Stimulated activated effector memory CD8-positive, alpha-beta T cell treated with anti-CD3 and anti-CD28 coated beads, Interleukin-12 subunit alpha, Interleukin-12 subunit beta, amount 100 ng/mL, for 72 hours (primary cell): ENCODE measurements at regions not wholly inside any gene's neighbourhood (a gene's known extent, or its start where the extent isn't known, plus 50 kb on each side); places are given as distances from the start of the nearest gene placed in this dataset.

Experiments used
- ATAC-seq: fragments of 150-1000 bp; cut with Tn5 transposase; 2 replicates; pipeline ENCODE4 v1.10.0; 2021
- DNase-seq, 2 donors: peaks; one replicate each; pipeline ENCODE4 v3.0.0; 2021 to 2022; ENCODE audit warnings: low spot score in 2 of 2
- H3K27ac Mint-ChIP-seq: one replicate; pipeline ENCODE4 v1.8.0; 2022; ENCODE audit warnings: mild to moderate bottlenecking, mixed read lengths
- H3K36me3 Mint-ChIP-seq: one replicate; pipeline ENCODE4 v1.8.0; 2022; ENCODE audit warnings: mild to moderate bottlenecking, mixed read lengths
- H3K4me1 Mint-ChIP-seq: one replicate; pipeline ENCODE4 v1.8.0; 2022; ENCODE audit warnings: mixed read lengths
- H3K4me3 Mint-ChIP-seq: one replicate; pipeline ENCODE4 v1.8.0; 2022; ENCODE audit warnings: mild to moderate bottlenecking, mixed read lengths
- H3K9me3 Mint-ChIP-seq: one replicate; pipeline ENCODE4 v1.8.0; 2022; ENCODE audit warnings: mixed read lengths

GRCh38 chr6:92329208-92329847 lies 1090.0 kb downstream of the EPHA7 start:
- no peak for ATAC-seq
- Mint-ChIP-seq H3K36me3 (no peaks in the 10 kb centered on the region), H3K9me3 (peaks cover 10% of the 10 kb centered on the region), H3K4me1 (no peaks in the 10 kb centered on the region), H3K4me3 (no peak overlapping the region), H3K27ac (no peak overlapping the region)
- no peak for DNase-seq

GRCh38 chr6:92315312-92315711 lies 1104.0 kb downstream of the EPHA7 start:
- DNase-seq (no peak), ATAC-seq (no peak)
- H3K9me3 Mint-ChIP-seq = peaks cover 16% of the 10 kb centered on the region
- H3K36me3 Mint-ChIP-seq = no peaks in the 10 kb centered on the region
- no peaks in the 10 kb centered on the region for H3K4me1 Mint-ChIP-seq
- no peak overlapping the region for H3K27ac Mint-ChIP-seq
- no peak overlapping the region for H3K4me3 Mint-ChIP-seq

- ATAC-seq = no peak
- Mint-ChIP-seq H3K9me3 (peaks cover 4% of the 10 kb centered on the region), H3K4me3 (no peak overlapping the region), H3K36me3 (no peaks in the 10 kb centered on the region), H3K27ac (no peak overlapping the region), H3K4me1 (no peaks in the 10 kb centered on the region)
- no peak for DNase-seq
Observed at GRCh38 chr6:92297101-92297500, 1122.3 kb downstream of the EPHA7 start.

DNA sequence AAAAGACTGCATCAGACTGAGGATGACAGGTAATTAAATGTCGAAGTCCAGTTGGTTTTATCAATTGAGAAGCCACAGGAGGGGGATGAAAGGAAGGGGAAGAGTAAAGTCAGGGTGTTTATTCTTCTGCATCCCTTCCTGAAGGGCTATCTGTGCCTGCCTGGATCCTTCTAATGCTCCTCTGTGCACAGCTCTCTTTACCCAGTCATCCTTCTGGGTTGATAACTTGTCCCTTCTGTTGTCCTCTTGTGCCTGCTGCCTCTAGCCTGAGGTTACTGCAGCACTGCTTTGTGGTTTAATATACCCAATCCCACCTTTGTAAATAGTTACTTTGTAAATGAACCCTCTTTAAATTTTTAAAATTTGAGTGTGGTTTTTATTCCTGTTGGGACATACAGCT lies 1127.3 kb downstream of the EPHA7 start:
- Mint-ChIP-seq H3K9me3 (peaks cover 10% of the 10 kb centered on the region), H3K4me1 (no peaks in the 10 kb centered on the region), H3K27ac (no peak overlapping the region), H3K36me3 (no peaks in the 10 kb centered on the region), H3K4me3 (no peak overlapping the region)
- no peak for ATAC-seq
- DNase-seq = no peak

- Mint-ChIP-seq H3K27ac (no peak overlapping the region), H3K4me3 (no peak overlapping the region), H3K9me3 (peaks cover 14% of the 10 kb centered on the region), H3K36me3 (no peaks in the 10 kb centered on the region), H3K4me1 (no peaks in the 10 kb centered on the region)
- ATAC-seq (no peak), DNase-seq (no peak)
Observed at GRCh38 chr6:92289831-92290230, 1129.5 kb downstream of the EPHA7 start.

GRCh38 chr6:92281571-92282076 lies 1137.7 kb downstream of the EPHA7 start:
- ATAC-seq (no peak), DNase-seq (no peak)
- Mint-ChIP-seq H3K9me3 (peaks cover 4% of the 10 kb centered on the region), H3K27ac (no peak overlapping the region), H3K36me3 (no peaks in the 10 kb centered on the region), H3K4me1 (no peaks in the 10 kb centered on the region), H3K4me3 (no peak overlapping the region)

DNA sequence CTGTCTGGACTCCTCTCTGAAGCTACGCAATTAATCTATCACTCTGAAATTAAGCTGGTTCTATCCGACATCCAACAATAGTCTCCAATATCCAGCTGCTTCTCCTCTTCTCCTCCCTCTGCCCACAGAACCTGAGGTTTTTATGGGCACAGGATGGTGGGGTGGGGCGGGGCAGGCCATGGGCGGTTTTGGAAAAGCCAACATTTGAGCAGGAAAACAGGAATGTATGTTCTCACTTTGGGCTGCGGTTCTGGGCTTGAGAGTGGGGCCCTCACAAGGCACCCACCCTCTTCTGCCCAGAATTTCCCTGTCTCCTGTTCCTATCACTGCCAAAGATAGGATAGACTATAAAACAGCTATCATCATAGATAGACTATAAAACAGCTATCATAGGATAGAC lies 1144.2 kb downstream of the EPHA7 start:
- no peak overlapping the region for H3K27ac Mint-ChIP-seq
- no peaks in the 10 kb centered on the region for H3K36me3 Mint-ChIP-seq
- no peak for DNase-seq
- H3K4me3 Mint-ChIP-seq = no peak overlapping the region
- no peak for ATAC-seq
- peaks cover 23% of the 10 kb centered on the region for H3K9me3 Mint-ChIP-seq
- H3K4me1 Mint-ChIP-seq = no peaks in the 10 kb centered on the region

- H3K27ac Mint-ChIP-seq = no peak overlapping the region
- DNase-seq (no peak), ATAC-seq (no peak)
- H3K36me3 Mint-ChIP-seq = no peaks in the 10 kb centered on the region
- no peaks in the 10 kb centered on the region for H3K4me1 Mint-ChIP-seq
- H3K4me3 Mint-ChIP-seq = no peak overlapping the region
- peaks cover 23% of the 10 kb centered on the region for H3K9me3 Mint-ChIP-seq
Observed at GRCh38 chr6:92274588-92274987, 1144.8 kb downstream of the EPHA7 start.

- no peak overlapping the region for H3K4me3 Mint-ChIP-seq
- ATAC-seq = no peak
Observed at GRCh38 chr6:92273694-92274093, 1145.7 kb downstream of the EPHA7 start.

DNA sequence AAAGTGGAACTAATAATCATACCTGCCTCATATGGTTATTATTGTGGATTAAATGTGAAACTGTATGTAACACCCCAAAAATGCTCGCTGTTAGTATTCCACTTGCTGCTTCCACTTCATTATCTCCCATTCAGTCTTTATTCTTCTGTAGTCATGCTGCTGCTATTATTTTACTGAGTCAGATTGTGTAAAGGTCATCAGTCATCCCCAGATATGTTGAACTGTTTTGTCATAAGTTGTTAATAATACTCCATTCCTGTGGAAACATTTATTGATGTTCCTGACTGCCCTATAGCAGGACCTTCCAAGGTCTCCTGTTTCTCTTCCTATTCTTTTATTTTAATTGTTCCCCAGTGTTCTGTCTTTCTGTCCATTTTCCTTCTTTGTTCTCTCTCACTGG lies 1148.3 kb downstream of the EPHA7 start:
- ATAC-seq = no peak
- Mint-ChIP-seq H3K4me3 (no peak overlapping the region), H3K4me1 (no peaks in the 10 kb centered on the region), H3K27ac (no peak overlapping the region), H3K9me3 (peaks cover 25% of the 10 kb centered on the region), H3K36me3 (no peaks in the 10 kb centered on the region)
- no peak for DNase-seq

More at GRCh38 chr6:92273694-92274093, 1145.7 kb downstream of the EPHA7 start:
- no peak for DNase-seq
- Mint-ChIP-seq H3K27ac (no peak overlapping the region), H3K4me1 (no peaks in the 10 kb centered on the region), H3K9me3 (peaks cover 23% of the 10 kb centered on the region), H3K36me3 (no peaks in the 10 kb centered on the region)

DNA sequence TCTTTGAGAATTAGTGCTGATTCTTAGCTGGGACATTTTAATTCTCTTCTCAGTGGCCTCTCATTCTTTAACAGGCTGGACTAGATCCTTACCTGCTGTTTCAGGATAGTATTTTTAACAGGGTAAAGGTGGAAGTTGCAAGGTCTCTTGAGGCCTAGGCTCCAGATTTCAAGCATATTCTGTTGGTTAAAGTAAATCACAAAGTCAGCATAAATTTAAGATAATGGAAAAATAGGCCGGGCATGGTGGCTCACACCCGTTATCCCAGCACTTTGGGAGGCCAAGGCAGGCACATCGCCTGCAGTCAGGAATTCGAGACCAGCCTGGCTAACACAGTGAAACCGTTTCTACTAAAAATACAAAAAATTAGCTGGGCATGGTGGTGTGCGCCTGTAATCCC lies 1149.0 kb downstream of the EPHA7 start:
- DNase-seq (no peak), ATAC-seq (no peak)
- Mint-ChIP-seq H3K4me3 (no peak overlapping the region), H3K36me3 (no peaks in the 10 kb centered on the region), H3K4me1 (no peaks in the 10 kb centered on the region), H3K27ac (no peak overlapping the region), H3K9me3 (peaks cover 21% of the 10 kb centered on the region)

GRCh38 chr6:92267335-92267734 lies 1152.0 kb downstream of the EPHA7 start:
- H3K27ac Mint-ChIP-seq = no peak overlapping the region
- no peak for DNase-seq
- H3K9me3 Mint-ChIP-seq = peaks cover 17% of the 10 kb centered on the region
- H3K4me3 Mint-ChIP-seq = no peak overlapping the region
- no peak for ATAC-seq
- H3K36me3 Mint-ChIP-seq = no peaks in the 10 kb centered on the region
- H3K4me1 Mint-ChIP-seq = no peaks in the 10 kb centered on the region

DNA sequence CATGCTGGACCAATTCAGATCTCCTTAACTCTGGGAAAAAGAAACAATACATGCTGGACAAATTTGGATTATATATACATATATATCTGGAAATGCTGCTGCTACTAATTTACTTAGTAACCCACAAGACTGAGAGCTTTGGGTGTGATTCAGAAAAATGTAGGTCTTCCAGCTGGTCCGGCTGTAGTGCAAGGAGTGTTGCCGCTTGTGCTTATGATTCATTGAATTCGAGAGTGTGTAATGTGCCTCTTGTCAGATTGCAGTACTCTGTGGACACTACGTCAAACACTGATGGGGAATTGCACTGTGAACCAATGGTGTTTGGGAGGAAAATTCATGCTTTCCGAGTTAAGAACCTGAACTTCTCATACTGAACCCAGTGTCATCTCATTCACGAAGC lies 1155.5 kb downstream of the EPHA7 start:
- ATAC-seq (no peak), DNase-seq (no peak)
- Mint-ChIP-seq H3K4me1 (no peaks in the 10 kb centered on the region), H3K4me3 (no peak overlapping the region), H3K27ac (no peak overlapping the region), H3K36me3 (no peaks in the 10 kb centered on the region), H3K9me3 (peaks cover 17% of the 10 kb centered on the region)

GRCh38 chr6:92259171-92259570 lies 1160.2 kb downstream of the EPHA7 start:
- ATAC-seq (no peak), DNase-seq (no peak)
- H3K27ac Mint-ChIP-seq = no peak overlapping the region
- no peak overlapping the region for H3K4me3 Mint-ChIP-seq
- H3K9me3 Mint-ChIP-seq = peaks cover 18% of the 10 kb centered on the region
- H3K4me1 Mint-ChIP-seq = no peaks in the 10 kb centered on the region
- no peaks in the 10 kb centered on the region for H3K36me3 Mint-ChIP-seq

GRCh38 chr6:92243315-92243714 lies 1176.0 kb downstream of the EPHA7 start:
- peaks cover 4% of the 10 kb centered on the region for H3K9me3 Mint-ChIP-seq
- no peaks in the 10 kb centered on the region for H3K36me3 Mint-ChIP-seq
- H3K27ac Mint-ChIP-seq = no peak overlapping the region
- DNase-seq (no peak), ATAC-seq (no peak)
- H3K4me1 Mint-ChIP-seq = no peaks in the 10 kb centered on the region
- H3K4me3 Mint-ChIP-seq = no peak overlapping the region

GRCh38 chr6:92231171-92231701 lies 1188.1 kb downstream of the EPHA7 start:
- Mint-ChIP-seq H3K4me1 (no peaks in the 10 kb centered on the region), H3K27ac (no peak overlapping the region), H3K36me3 (no peaks in the 10 kb centered on the region), H3K9me3 (peaks cover 22% of the 10 kb centered on the region), H3K4me3 (no peak overlapping the region)
- ATAC-seq (no peak), DNase-seq (no peak)
